IMR-90 (cell line): ENCODE measurements at regions not wholly inside any gene's neighbourhood (a gene's known extent, or its start where the extent isn't known, plus 50 kb on each side); places are given as distances from the start of the nearest gene placed in this dataset.

Experiments
- ATAC-seq: fragments of 200-7000 bp; cut with Tn5 transposase; 2 replicates; pipeline ENCODE4 v1.9.1; 2020; ENCODE audit warnings: low read depth, mild to moderate bottlenecking, moderate library complexity
- BruUV-seq: library from RNA; stranded (reverse); fragments of 400-500 nt; replicated peaks from 2 replicates; lab custom pipeline; 2021; lab: Mats Ljungman, UMichigan
- CTCF ChIA-PET: fragments of 300-600 bp; formaldehyde crosslinking; extraction: SDS; loops from one replicate; lab custom pipeline; 2021; ENCODE audit warnings: antibody characterized with exemption; lab: Yijun Ruan, JAX
- POLR2A ChIA-PET: fragments of 300-600 bp; sonication (Branson Sonifier 250); formaldehyde crosslinking; loops from one replicate; lab custom pipeline; 2022; ENCODE audit warnings: antibody characterized with exemption; ENCODE audit not compliant: unreplicated experiment; lab: Charles Lee
- DNase-seq: peaks from one replicate; pipeline ENCODE4 v3.0.0; 2013
- H2AFZ ChIP-seq: replicated peaks from 2 replicates; pipeline ENCODE3; 2013; ENCODE audit warnings: low read length, mild to moderate bottlenecking; ENCODE audit not compliant: poor library complexity
- H2AK5ac ChIP-seq: 2 replicates; pipeline ENCODE4 v1.6.1; 2013; ENCODE audit warnings: low read depth, low read length, inconsistent platforms
- H2AK9ac ChIP-seq: replicated peaks from 2 replicates; pipeline ENCODE3; 2013; ENCODE audit warnings: mild to moderate bottlenecking, low read depth, low read length, moderate library complexity; ENCODE audit not compliant: poor library complexity
- H2BK120ac ChIP-seq: 2 replicates; pipeline ENCODE4 v1.6.1; 2013; ENCODE audit warnings: low read depth, low read length, inconsistent platforms
- H2BK15ac ChIP-seq: 3 replicates; pipeline ENCODE4 v1.6.1; 2013; ENCODE audit warnings: low read depth, low read length, inconsistent platforms
- H2BK20ac ChIP-seq: 2 replicates; pipeline ENCODE4 v1.6.1; 2013; ENCODE audit warnings: low read depth, mild to moderate bottlenecking, inconsistent platforms, low read length, moderate library complexity
- H2BK5ac ChIP-seq: 2 replicates; pipeline ENCODE4 v1.6.1; 2013; ENCODE audit warnings: mild to moderate bottlenecking, low read depth, low read length, inconsistent platforms; ENCODE audit not compliant: poor library complexity, severe bottlenecking
- H3K14ac ChIP-seq: replicated peaks from 2 replicates; pipeline ENCODE4 v1.6.1; 2013; ENCODE audit warnings: low read depth, low read length, inconsistent platforms
- H3K18ac ChIP-seq: 2 replicates; pipeline ENCODE4 v1.6.1; 2013; ENCODE audit warnings: low read depth, low read length, control low read depth
- H3K23ac ChIP-seq: 2 replicates; pipeline ENCODE4 v1.6.1; 2013; ENCODE audit warnings: low read depth, low read length, inconsistent platforms
- H3K27ac ChIP-seq: 2 replicates; pipeline ENCODE4 v1.5.1; 2013; ENCODE audit warnings: mild to moderate bottlenecking, control low read depth, low read length; ENCODE audit not compliant: insufficient read depth
- H3K27me3 ChIP-seq: 2 replicates; pipeline ENCODE4 v1.6.1; 2013; ENCODE audit warnings: low read length; ENCODE audit not compliant: control insufficient read depth, insufficient read depth
- H3K36me3 ChIP-seq: 2 replicates; pipeline ENCODE4 v1.6.1; 2013; ENCODE audit warnings: low read length, mixed read lengths; ENCODE audit not compliant: control insufficient read depth, insufficient read depth
- H3K4ac ChIP-seq: 2 replicates; pipeline ENCODE4 v1.6.1; 2013; ENCODE audit warnings: low read depth, low read length, inconsistent platforms
- H3K4me1 ChIP-seq: 2 replicates; pipeline ENCODE4 v1.6.1; 2013; ENCODE audit warnings: low read length, mixed read lengths; ENCODE audit not compliant: control insufficient read depth, insufficient read depth
- H3K4me2 ChIP-seq: 2 replicates; pipeline ENCODE4 v1.6.1; 2013; ENCODE audit warnings: low read depth, mild to moderate bottlenecking, control low read depth, low read length, moderate library complexity
- H3K4me3 ChIP-seq: 2 replicates; pipeline ENCODE4 v1.5.1; 2013; ENCODE audit warnings: low read depth, mild to moderate bottlenecking, control low read depth, low read length, moderate library complexity; ENCODE audit not compliant: insufficient read depth
- H3K56ac ChIP-seq: 2 replicates; pipeline ENCODE4 v1.6.1; 2013; ENCODE audit warnings: low read length, inconsistent platforms; ENCODE audit not compliant: insufficient read depth; ENCODE audit errors: extremely low read depth
- H3K79me1 ChIP-seq, 2 experiments: 2 replicates each; pipeline ENCODE4 v1.6.1; 2013; ENCODE audit warnings: low read length in 2 of 2, inconsistent platforms in 1 of 2, low read depth in 1 of 2
- H3K9ac ChIP-seq: 2 replicates; pipeline ENCODE4 v1.6.1; 2013; ENCODE audit warnings: low read depth, low read length, control low read depth
- H3K9me1 ChIP-seq: 2 replicates; pipeline ENCODE4 v1.6.1; 2013; ENCODE audit warnings: low read length, inconsistent platforms; ENCODE audit not compliant: insufficient read depth
- H3K9me3 ChIP-seq: 2 replicates; pipeline ENCODE4 v1.6.1; 2013; ENCODE audit warnings: low read length; ENCODE audit not compliant: control insufficient read depth, insufficient read depth
- H4K20me1 ChIP-seq: 2 replicates; pipeline ENCODE4 v1.6.1; 2013; ENCODE audit warnings: low read length, inconsistent platforms; ENCODE audit not compliant: insufficient read depth
- H4K5ac ChIP-seq: 2 replicates; pipeline ENCODE4 v1.6.1; 2013; ENCODE audit warnings: mild to moderate bottlenecking, low read depth, low read length, control low read depth
- H4K8ac ChIP-seq, 2 experiments: 2 replicates each; pipeline ENCODE4 v1.6.1; 2013; ENCODE audit warnings: low read depth in 2 of 2, low read length in 2 of 2, control low read depth in 1 of 2, inconsistent platforms in 1 of 2
- H4K91ac ChIP-seq: 2 replicates; pipeline ENCODE4 v1.6.1; 2013; ENCODE audit warnings: low read depth, low read length, inconsistent platforms; ENCODE audit not compliant: insufficient read depth
- BHLHE40 ChIP-seq: fragments of 150-350 bp; IDR thresholded peaks from 2 replicates; pipeline ENCODE4 v1.6.1; 2016; ENCODE audit warnings: mild to moderate bottlenecking, low read depth, low read length
- CEBPB ChIP-seq: IDR thresholded peaks from 2 replicates; pipeline ENCODE4 v1.6.1; 2012; ENCODE audit warnings: low read depth, low read length, improper control_type of control experiment
- CHD1 ChIP-seq: IDR thresholded peaks from 2 replicates; pipeline ENCODE4 v1.6.1; 2012; ENCODE audit warnings: low read depth, low read length, improper control_type of control experiment
- MAFK ChIP-seq: IDR thresholded peaks from 2 replicates; pipeline ENCODE4 v1.6.1; 2012; ENCODE audit warnings: low read depth, low read length, improper control_type of control experiment
- SMC3 ChIP-seq: fragments of 150-350 bp; IDR thresholded peaks from 2 replicates; pipeline ENCODE4 v1.6.1; 2016; ENCODE audit warnings: low read depth, mild to moderate bottlenecking, antibody characterized with exemption, low read length, moderate library complexity
- WGBS, 2 experiments: methylation state at CpG; one replicate each; pipeline versions ENCODE4 v1.1.5 to v1.1.7; 2013; ENCODE audit warnings: missing lambda C conversion rate in 2 of 2; ENCODE audit not compliant: insufficient read length in 1 of 2; ENCODE audit errors: extremely low coverage in 2 of 2; 5-methylcytosine and 5-hydroxymethylcytosine counted together
- dilution Hi-C: fragments of 300-500 bp; cut with HindIII; formaldehyde crosslinking; loops from one replicate; pipeline ENCODE4 v1.14.3; 2018; ENCODE audit warnings: low sequenced_read_pairs; ENCODE audit not compliant: unreplicated experiment
- in situ Hi-C: fragments of 300-500 bp; cut with MboI; formaldehyde crosslinking; loops from 3 replicates; pipeline ENCODE4 v1.14.3; 2019; ENCODE audit warnings: low sequenced_read_pairs, inconsistent platforms, mixed read lengths
- intact Hi-C: fragments of 100-400 bp; cut with micrococcal nuclease; formaldehyde crosslinking; loops from 2 replicates; pipeline ENCODE4 v1.10.0; 2022
- TF ChIP-seq, protein P1 (sequence below): fragments of 150-350 bp; IDR thresholded peaks from 2 replicates; pipeline ENCODE4 v1.6.1; 2016; ENCODE audit warnings: low read depth, mild to moderate bottlenecking, low read length, moderate library complexity, borderline replicate concordance
- TF ChIP-seq, protein P2 (sequence below): fragments of 150-350 bp; IDR thresholded peaks from 2 replicates; pipeline ENCODE4 v1.6.1; 2017; ENCODE audit warnings: mild to moderate bottlenecking, antibody characterized with exemption, low read length, low read depth

DNA sequence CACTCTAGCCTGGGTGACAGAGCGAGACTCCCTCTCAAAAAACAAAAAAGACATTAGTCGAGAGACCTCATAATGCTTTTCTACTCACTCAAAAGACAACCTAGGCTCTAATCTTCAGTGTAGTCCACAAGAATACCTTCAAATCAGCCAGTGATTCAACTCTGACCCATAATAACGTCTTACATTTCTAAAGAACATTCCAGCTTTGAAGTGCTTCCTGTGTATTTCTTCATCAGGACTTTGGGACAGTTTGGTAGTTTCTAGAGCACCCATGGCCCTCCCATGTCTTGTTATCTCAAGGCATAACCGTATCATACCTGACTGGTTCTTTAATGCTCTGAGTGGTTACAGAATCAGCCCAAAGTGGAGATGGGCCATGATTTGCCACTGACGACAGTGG is 221.3 kb downstream of the SKIDA1 start:
- TF ChIP-seq SMC3 (no peak), CEBPB (no peak; the same call in 1 of the 2 replicates), MAFK (no peak), CHD1 (no peak), BHLHE40 (no peak)
- TF ChIP-seq, protein P1, sequence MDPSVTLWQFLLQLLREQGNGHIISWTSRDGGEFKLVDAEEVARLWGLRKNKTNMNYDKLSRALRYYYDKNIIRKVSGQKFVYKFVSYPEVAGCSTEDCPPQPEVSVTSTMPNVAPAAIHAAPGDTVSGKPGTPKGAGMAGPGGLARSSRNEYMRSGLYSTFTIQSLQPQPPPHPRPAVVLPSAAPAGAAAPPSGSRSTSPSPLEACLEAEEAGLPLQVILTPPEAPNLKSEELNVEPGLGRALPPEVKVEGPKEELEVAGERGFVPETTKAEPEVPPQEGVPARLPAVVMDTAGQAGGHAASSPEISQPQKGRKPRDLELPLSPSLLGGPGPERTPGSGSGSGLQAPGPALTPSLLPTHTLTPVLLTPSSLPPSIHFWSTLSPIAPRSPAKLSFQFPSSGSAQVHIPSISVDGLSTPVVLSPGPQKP, result no peak
- TF ChIP-seq, protein P2, sequence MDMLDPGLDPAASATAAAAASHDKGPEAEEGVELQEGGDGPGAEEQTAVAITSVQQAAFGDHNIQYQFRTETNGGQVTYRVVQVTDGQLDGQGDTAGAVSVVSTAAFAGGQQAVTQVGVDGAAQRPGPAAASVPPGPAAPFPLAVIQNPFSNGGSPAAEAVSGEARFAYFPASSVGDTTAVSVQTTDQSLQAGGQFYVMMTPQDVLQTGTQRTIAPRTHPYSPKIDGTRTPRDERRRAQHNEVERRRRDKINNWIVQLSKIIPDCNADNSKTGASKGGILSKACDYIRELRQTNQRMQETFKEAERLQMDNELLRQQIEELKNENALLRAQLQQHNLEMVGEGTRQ, result no peak
- Histone ChIP-seq H2BK20ac (no peak overlapping the region), H3K23ac (no peak overlapping the region), H3K4me1 (no peaks in the 10 kb centered on the region; the same call in 1 of the 2 replicates), H3K9me1 (no peaks in the 10 kb centered on the region), H3K56ac (no peak overlapping the region), H4K91ac (no peak overlapping the region), H2AK5ac (no peak overlapping the region), H2BK120ac (no peak overlapping the region), H3K14ac (no peak overlapping the region), H3K79me1 (no peaks in the 10 kb centered on the region), H4K8ac (no peak overlapping the region), H3K4me3 (no peak overlapping the region), H3K36me3 (no peaks in the 10 kb centered on the region), H2BK15ac (no peak overlapping the region), H3K4me2 (no peak overlapping the region), H3K9me3 (no peaks in the 10 kb centered on the region), H3K18ac (no peak overlapping the region; the same call in 1 of the 2 replicates), H2AK9ac (no peak overlapping the region), H4K5ac (no peak overlapping the region), H4K20me1 (no peaks in the 10 kb centered on the region), H2AFZ (no peak overlapping the region), H3K27me3 (no peaks in the 10 kb centered on the region), H3K9ac (no peak overlapping the region), H3K27ac (no peak overlapping the region), H3K4ac (no peak overlapping the region), H2BK5ac (no peak overlapping the region)
- dilution Hi-C loops, result no loop called here
- 93% methylated on average over 2 of the region's 5 CpGs; no CpG with 5 or more reads in 1 of the 2 experiments for WGBS, 2 experiments
- no TSS peak for BruUV-seq
- DNase-seq, result peak; percentile 39
- ATAC-seq, result no peak
- POLR2A ChIA-PET, result no interaction called here
- CTCF ChIA-PET, result no interaction called here
- intact Hi-C loops, result no loop called here
- in situ Hi-C loops, result no loop called here
